ENCODE measurements at regions not wholly inside any gene's neighbourhood (a gene's known extent, or its start where the extent isn't known, plus 50 kb on each side); places are given as distances from the start of the nearest gene placed in this dataset.

DNA sequence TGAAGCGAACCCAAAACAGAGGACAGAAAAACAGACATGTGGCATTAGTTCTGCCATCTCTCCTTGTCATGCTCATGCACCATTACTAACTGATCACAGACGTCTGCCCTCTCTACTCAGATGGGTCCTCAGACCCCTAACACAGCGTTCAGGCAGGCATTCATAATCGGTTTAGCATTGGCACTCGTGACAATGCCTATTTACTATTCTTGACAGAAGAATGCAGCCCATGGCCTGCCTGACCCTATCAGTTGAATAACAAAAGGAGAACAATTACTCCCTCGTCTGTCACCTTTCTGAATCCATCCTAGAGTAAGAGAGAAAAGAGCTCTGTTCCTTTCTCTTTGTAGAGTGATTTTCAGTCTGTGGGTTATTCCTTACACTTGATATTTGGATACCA, 194.6 kb upstream of the PHYHIPL start:
- TF ChIP-seq NFE2L1 (CRISPR knock-in tag; IDR thresholded peaks at IDR 0.05) (no peak), NR2C2 (CRISPR knock-in tag; IDR thresholded peaks at IDR 0.05) (no peak), ZNF121 (CRISPR knock-in tag; IDR thresholded peaks at IDR 0.05) (no peak), CREB1 (CRISPR knock-in tag; IDR thresholded peaks at IDR 0.05) (no peak), FOXP1 (CRISPR knock-in tag; IDR thresholded peaks at IDR 0.05; ENCODE audit: borderline replicate concordance) (no peak), TP53 (CRISPR knock-in tag; IDR thresholded peaks at IDR 0.05) (no peak), JUN (CRISPR knock-in tag; IDR thresholded peaks at IDR 0.05) (no peak), ZNF138 (CRISPR knock-in tag; conservative IDR thresholded peaks at IDR 0.05) (no peak)
- TF ChIP-seq, protein P1, sequence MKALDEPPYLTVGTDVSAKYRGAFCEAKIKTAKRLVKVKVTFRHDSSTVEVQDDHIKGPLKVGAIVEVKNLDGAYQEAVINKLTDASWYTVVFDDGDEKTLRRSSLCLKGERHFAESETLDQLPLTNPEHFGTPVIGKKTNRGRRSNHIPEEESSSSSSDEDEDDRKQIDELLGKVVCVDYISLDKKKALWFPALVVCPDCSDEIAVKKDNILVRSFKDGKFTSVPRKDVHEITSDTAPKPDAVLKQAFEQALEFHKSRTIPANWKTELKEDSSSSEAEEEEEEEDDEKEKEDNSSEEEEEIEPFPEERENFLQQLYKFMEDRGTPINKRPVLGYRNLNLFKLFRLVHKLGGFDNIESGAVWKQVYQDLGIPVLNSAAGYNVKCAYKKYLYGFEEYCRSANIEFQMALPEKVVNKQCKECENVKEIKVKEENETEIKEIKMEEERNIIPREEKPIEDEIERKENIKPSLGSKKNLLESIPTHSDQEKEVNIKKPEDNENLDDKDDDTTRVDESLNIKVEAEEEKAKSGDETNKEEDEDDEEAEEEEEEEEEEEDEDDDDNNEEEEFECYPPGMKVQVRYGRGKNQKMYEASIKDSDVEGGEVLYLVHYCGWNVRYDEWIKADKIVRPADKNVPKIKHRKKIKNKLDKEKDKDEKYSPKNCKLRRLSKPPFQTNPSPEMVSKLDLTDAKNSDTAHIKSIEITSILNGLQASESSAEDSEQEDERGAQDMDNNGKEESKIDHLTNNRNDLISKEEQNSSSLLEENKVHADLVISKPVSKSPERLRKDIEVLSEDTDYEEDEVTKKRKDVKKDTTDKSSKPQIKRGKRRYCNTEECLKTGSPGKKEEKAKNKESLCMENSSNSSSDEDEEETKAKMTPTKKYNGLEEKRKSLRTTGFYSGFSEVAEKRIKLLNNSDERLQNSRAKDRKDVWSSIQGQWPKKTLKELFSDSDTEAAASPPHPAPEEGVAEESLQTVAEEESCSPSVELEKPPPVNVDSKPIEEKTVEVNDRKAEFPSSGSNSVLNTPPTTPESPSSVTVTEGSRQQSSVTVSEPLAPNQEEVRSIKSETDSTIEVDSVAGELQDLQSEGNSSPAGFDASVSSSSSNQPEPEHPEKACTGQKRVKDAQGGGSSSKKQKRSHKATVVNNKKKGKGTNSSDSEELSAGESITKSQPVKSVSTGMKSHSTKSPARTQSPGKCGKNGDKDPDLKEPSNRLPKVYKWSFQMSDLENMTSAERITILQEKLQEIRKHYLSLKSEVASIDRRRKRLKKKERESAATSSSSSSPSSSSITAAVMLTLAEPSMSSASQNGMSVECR (CRISPR knock-in tag; IDR thresholded peaks at IDR 0.05; ENCODE audit: borderline replicate concordance): no peak
- TF ChIP-seq, protein P2, sequence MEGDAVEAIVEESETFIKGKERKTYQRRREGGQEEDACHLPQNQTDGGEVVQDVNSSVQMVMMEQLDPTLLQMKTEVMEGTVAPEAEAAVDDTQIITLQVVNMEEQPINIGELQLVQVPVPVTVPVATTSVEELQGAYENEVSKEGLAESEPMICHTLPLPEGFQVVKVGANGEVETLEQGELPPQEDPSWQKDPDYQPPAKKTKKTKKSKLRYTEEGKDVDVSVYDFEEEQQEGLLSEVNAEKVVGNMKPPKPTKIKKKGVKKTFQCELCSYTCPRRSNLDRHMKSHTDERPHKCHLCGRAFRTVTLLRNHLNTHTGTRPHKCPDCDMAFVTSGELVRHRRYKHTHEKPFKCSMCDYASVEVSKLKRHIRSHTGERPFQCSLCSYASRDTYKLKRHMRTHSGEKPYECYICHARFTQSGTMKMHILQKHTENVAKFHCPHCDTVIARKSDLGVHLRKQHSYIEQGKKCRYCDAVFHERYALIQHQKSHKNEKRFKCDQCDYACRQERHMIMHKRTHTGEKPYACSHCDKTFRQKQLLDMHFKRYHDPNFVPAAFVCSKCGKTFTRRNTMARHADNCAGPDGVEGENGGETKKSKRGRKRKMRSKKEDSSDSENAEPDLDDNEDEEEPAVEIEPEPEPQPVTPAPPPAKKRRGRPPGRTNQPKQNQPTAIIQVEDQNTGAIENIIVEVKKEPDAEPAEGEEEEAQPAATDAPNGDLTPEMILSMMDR (IDR thresholded peaks at IDR 0.05): no peak
- TF ChIP-seq, protein P3, sequence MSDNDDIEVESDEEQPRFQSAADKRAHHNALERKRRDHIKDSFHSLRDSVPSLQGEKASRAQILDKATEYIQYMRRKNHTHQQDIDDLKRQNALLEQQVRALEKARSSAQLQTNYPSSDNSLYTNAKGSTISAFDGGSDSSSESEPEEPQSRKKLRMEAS (CRISPR knock-in tag; IDR thresholded peaks at IDR 0.05): no peak
- TF ChIP-seq, protein P4, sequence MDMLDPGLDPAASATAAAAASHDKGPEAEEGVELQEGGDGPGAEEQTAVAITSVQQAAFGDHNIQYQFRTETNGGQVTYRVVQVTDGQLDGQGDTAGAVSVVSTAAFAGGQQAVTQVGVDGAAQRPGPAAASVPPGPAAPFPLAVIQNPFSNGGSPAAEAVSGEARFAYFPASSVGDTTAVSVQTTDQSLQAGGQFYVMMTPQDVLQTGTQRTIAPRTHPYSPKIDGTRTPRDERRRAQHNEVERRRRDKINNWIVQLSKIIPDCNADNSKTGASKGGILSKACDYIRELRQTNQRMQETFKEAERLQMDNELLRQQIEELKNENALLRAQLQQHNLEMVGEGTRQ (CRISPR knock-in tag; IDR thresholded peaks at IDR 0.05): no peak
